ENCODE measurements at regions not wholly inside any gene's neighbourhood (a gene's known extent, or its start where the extent isn't known, plus 50 kb on each side); places are given as distances from the start of the nearest gene placed in this dataset.
A peak's percentile ranks its signal among the peaks of the same experiment; 100 is the strongest.

- FAIRE-seq (no peak), DNase-seq (ENCODE audit: low read depth) (no peak)
- Histone ChIP-seq H3K4me3 (ENCODE audit: low read depth, low read length) (no peak overlapping the region), H3K27me3 (ENCODE audit: control insufficient read depth, insufficient read depth, low read length) (no peaks in the 10 kb centered on the region), H3K36me3 (ENCODE audit: control insufficient read depth, insufficient read depth, low read length) (no peaks in the 10 kb centered on the region)
- TF ChIP-seq CTCF (IDR thresholded peaks at IDR 0.05; ENCODE audit: insufficient read depth, low read length, severe bottlenecking) = no peak
Measured at GRCh38 chr22:49633010-49633324, 194.7 kb downstream of the BRD1 start.

GRCh38 chr22:49632199-49633009, 195.3 kb downstream of the BRD1 start:
- DNase-seq (ENCODE audit: low read depth) = peak; percentile 4
- peak overlapping the region; percentile 6 for H3K4me3 ChIP-seq (ENCODE audit: low read depth, low read length)
- no peaks in the 10 kb centered on the region for H3K27me3 ChIP-seq (ENCODE audit: control insufficient read depth, insufficient read depth, low read length)
- peak; percentile 59 for TF ChIP-seq CTCF (IDR thresholded peaks at IDR 0.05; ENCODE audit: insufficient read depth, low read length, severe bottlenecking)
- FAIRE-seq = no peak
- no peaks in the 10 kb centered on the region for H3K36me3 ChIP-seq (ENCODE audit: control insufficient read depth, insufficient read depth, low read length)

- no peaks in the 10 kb centered on the region for H3K27me3 ChIP-seq (ENCODE audit: control insufficient read depth, insufficient read depth, low read length)
- no peak for TF ChIP-seq CTCF (IDR thresholded peaks at IDR 0.05; ENCODE audit: insufficient read depth, low read length, severe bottlenecking)
- H3K4me3 ChIP-seq (ENCODE audit: low read depth, low read length) = no peak overlapping the region
- no peaks in the 10 kb centered on the region for H3K36me3 ChIP-seq (ENCODE audit: control insufficient read depth, insufficient read depth, low read length)
- FAIRE-seq (no peak), DNase-seq (ENCODE audit: low read depth) (no peak)
Measured at GRCh38 chr22:49630448-49630946, 197.2 kb downstream of the BRD1 start.

- no peaks in the 10 kb centered on the region for H3K36me3 ChIP-seq (ENCODE audit: control insufficient read depth, insufficient read depth, low read length)
- no peak overlapping the region for H3K4me3 ChIP-seq (ENCODE audit: low read depth, low read length)
- FAIRE-seq (no peak), DNase-seq (ENCODE audit: low read depth) (no peak)
- H3K27me3 ChIP-seq (ENCODE audit: control insufficient read depth, insufficient read depth, low read length) = no peaks in the 10 kb centered on the region
- no peak for TF ChIP-seq CTCF (IDR thresholded peaks at IDR 0.05; ENCODE audit: insufficient read depth, low read length, severe bottlenecking)
Measured at GRCh38 chr22:49629586-49630447, 197.9 kb downstream of the BRD1 start.

- H3K4me3 ChIP-seq (ENCODE audit: low read depth, low read length) = no peak overlapping the region
- no peak for TF ChIP-seq CTCF (IDR thresholded peaks at IDR 0.05; ENCODE audit: insufficient read depth, low read length, severe bottlenecking)
- no peaks in the 10 kb centered on the region for H3K27me3 ChIP-seq (ENCODE audit: control insufficient read depth, insufficient read depth, low read length)
- no peaks in the 10 kb centered on the region for H3K36me3 ChIP-seq (ENCODE audit: control insufficient read depth, insufficient read depth, low read length)
- DNase-seq (ENCODE audit: low read depth) (no peak), FAIRE-seq (no peak)
Measured at GRCh38 chr22:49629261-49629570, 198.5 kb downstream of the BRD1 start.

Data from bronchial epithelial cell (primary cell).